Astrocyte of the spinal cord (primary cell): ENCODE measurements at regions not wholly inside any gene's neighbourhood (a gene's known extent, or its start where the extent isn't known, plus 50 kb on each side); places are given as distances from the start of the nearest gene placed in this dataset.
A peak's percentile ranks its signal among the peaks of the same experiment; 100 is the strongest.

ENCODE experiments used
- DNase-seq: peaks from one replicate; pipeline ENCODE4 v3.0.0; 2011; ENCODE audit warnings: low read depth, low spot score
- H3K4me3 ChIP-seq: 2 replicates; pipeline ENCODE4 v1.5.1; 2011; ENCODE audit warnings: low read depth, mild to moderate bottlenecking, low read length, moderate library complexity
- CTCF ChIP-seq: IDR thresholded peaks from 2 replicates; pipeline ENCODE4 v1.5.1; 2012; ENCODE audit warnings: low read depth, mild to moderate bottlenecking, low read length, inconsistent platforms
- in situ Hi-C: cut with HindIII; loops from 2 replicates; pipeline ENCODE4 v1.10.0; 2017; ENCODE audit warnings: low sequenced_read_pairs

GRCh38 chr9:89886281-89886700 lies 281.5 kb downstream of the GADD45G start:
- in situ Hi-C loops = no loop called here
- H3K4me3 ChIP-seq = no peak overlapping the region
- no peak for TF ChIP-seq CTCF
- DNase-seq = peak; percentile 29

- in situ Hi-C loops = no loop called here
- DNase-seq = no peak
- TF ChIP-seq CTCF = no peak
- no peak overlapping the region for H3K4me3 ChIP-seq
Observed at GRCh38 chr9:89887286-89887685, 282.5 kb downstream of the GADD45G start.

- no peak for DNase-seq
- in situ Hi-C loops = no loop called here
- no peak overlapping the region for H3K4me3 ChIP-seq
- no peak for TF ChIP-seq CTCF
Observed at GRCh38 chr9:89888233-89888632, 283.4 kb downstream of the GADD45G start.

GRCh38 chr9:89888677-89889076 lies 283.9 kb downstream of the GADD45G start:
- no peak for DNase-seq
- in situ Hi-C loops = no loop called here
- no peak for TF ChIP-seq CTCF
- no peak overlapping the region for H3K4me3 ChIP-seq

GRCh38 chr9:89889865-89890264 lies 285.1 kb downstream of the GADD45G start:
- no peak for TF ChIP-seq CTCF
- DNase-seq = no peak
- in situ Hi-C loops = no loop called here
- H3K4me3 ChIP-seq = no peak overlapping the region

- TF ChIP-seq CTCF = no peak
- no peak for DNase-seq
- H3K4me3 ChIP-seq = no peak overlapping the region
- in situ Hi-C loops = no loop called here
Observed at GRCh38 chr9:89890326-89890980, 285.6 kb downstream of the GADD45G start.

GRCh38 chr9:89891221-89891590 lies 286.4 kb downstream of the GADD45G start:
- in situ Hi-C loops = no loop called here
- no peak for TF ChIP-seq CTCF
- no peak overlapping the region for H3K4me3 ChIP-seq
- no peak for DNase-seq
